SJCRH30 (cell line): ENCODE measurements at regions not wholly inside any gene's neighbourhood (a gene's known extent, or its start where the extent isn't known, plus 50 kb on each side); places are given as distances from the start of the nearest gene placed in this dataset.
A peak's percentile ranks its signal among the peaks of the same experiment; 100 is the strongest.

Experiments used
- DNase-seq, 2 experiments: peaks; one replicate each; pipeline ENCODE4 v3.0.0-alpha.2; 2015 to 2020
- H3K27ac ChIP-seq: fragments of 250-450 bp; sonication (Bioruptor Pico); 2 replicates; pipeline ENCODE4 v1.5.1; 2020; ENCODE audit warnings: mild to moderate bottlenecking, moderate library complexity
- H3K27me3 ChIP-seq: fragments of 250-450 bp; sonication (Bioruptor Pico); 2 replicates; pipeline ENCODE4 v1.5.1; 2020; ENCODE audit warnings: mild to moderate bottlenecking, moderate library complexity
- H3K36me3 ChIP-seq: fragments of 250-450 bp; sonication (Bioruptor Pico); 2 replicates; pipeline ENCODE4 v1.5.1; 2020; ENCODE audit warnings: mild to moderate bottlenecking, moderate library complexity
- H3K4me1 ChIP-seq: fragments of 250-450 bp; sonication (Bioruptor Pico); 2 replicates; pipeline ENCODE4 v1.5.1; 2020; ENCODE audit warnings: mild to moderate bottlenecking, moderate library complexity
- H3K4me3 ChIP-seq: fragments of 250-450 bp; sonication (Bioruptor Pico); 2 replicates; pipeline ENCODE4 v1.5.1; 2020; ENCODE audit warnings: mild to moderate bottlenecking, moderate library complexity
- H3K9me3 ChIP-seq: fragments of 250-450 bp; sonication (Bioruptor Pico); replicated peaks from 2 replicates; pipeline ENCODE4 v1.5.1; 2020; ENCODE audit warnings: mild to moderate bottlenecking, moderate library complexity

DNA sequence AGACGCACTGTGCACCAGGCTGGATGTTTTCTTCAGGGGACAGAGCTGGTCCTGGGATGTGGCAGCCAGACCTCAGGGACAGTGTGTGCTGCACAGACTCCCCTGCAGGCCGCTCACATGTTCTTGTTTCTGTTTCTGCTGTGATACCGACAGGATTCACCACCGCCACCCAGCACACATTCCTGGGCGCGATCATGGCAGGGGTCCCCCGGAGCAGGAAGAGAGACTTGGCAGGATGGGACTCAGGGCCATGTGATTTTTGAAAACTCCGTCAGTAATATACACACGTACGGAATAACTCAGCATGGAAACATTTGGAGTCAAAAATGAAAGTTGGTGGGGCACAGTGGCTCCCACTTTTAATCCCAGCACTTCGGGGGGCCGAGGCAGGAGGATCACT lies 79.0 kb downstream of the HAPSTR1 start:
- Histone ChIP-seq H3K27me3 (no peaks in the 10 kb centered on the region), H3K9me3 (no peaks in the 10 kb centered on the region), H3K4me1 (no peaks in the 10 kb centered on the region), H3K36me3 (no peaks in the 10 kb centered on the region), H3K27ac (no peak overlapping the region), H3K4me3 (no peak overlapping the region)
- DNase-seq = no peak

DNA sequence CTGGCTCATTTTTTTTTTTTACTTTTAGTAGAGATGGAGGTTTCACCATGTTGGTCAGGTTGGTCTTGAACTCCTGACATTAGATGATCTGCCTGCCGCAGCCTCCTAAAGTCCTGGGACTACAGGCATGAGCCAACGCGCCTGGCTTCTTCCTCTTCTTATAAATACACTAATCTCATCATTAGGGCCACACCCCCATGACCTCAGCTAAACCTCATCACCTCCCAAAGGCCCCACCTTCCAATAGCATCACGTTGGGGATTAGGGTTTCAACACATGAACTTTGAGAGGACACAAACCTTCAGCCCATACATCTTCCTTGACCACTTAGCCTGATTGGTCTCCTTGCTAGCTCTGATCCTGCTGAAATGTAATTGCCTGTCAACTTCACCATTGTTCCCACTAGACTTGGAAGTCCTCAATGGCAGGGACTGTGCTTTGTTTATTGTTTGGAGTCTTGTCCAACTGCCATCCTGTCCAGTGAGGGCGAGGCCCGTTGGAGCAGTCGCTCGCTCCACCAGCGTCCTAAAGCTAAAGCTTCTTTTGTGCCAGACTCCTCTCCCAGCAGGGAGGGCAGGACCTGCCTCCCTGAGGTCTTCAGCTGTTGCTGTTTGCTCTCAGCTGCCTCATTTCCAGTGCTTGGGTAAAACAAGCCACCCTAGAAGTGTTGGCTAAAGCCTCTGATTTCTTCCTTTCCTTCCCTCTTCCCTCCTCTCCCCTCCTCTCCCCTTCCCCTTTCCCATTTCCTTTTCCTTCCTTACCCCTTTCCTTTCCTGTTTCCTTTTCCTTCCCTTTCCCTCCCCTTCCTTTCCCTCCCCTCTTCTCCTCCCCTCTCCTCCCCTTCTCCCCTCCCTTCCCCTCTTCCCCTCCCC lies 85.3 kb downstream of the HAPSTR1 start:
- H3K9me3 ChIP-seq = no peaks in the 10 kb centered on the region
- H3K4me3 ChIP-seq = no peak overlapping the region
- H3K4me1 ChIP-seq = no peaks in the 10 kb centered on the region
- no peaks in the 10 kb centered on the region for H3K27me3 ChIP-seq
- H3K36me3 ChIP-seq = no peaks in the 10 kb centered on the region
- DNase-seq = peak; percentile 14 to 37
- H3K27ac ChIP-seq = no peak overlapping the region

DNA sequence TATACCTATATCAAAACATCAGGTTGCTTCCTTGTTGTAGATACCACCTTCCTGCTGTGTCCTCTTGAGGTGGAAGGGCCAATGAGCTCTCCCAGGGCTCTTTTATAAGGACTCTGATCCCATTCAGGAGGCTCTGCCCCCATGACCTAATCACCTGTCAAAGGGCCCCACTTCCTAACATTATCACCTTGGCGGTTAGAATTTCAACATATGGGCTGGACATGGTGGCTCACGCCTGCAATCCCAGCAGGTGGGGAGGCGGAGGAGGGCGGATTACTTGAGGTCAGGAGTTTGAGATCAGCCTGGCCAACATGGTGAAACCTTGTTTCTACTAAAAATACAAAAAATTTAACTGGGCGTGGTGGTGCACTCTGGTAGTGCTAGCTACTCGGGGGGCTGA lies 86.4 kb downstream of the HAPSTR1 start:
- no peak for DNase-seq
- Histone ChIP-seq H3K4me1 (no peaks in the 10 kb centered on the region), H3K27me3 (no peaks in the 10 kb centered on the region), H3K4me3 (no peak overlapping the region), H3K36me3 (no peaks in the 10 kb centered on the region), H3K9me3 (no peaks in the 10 kb centered on the region), H3K27ac (no peak overlapping the region)

DNA sequence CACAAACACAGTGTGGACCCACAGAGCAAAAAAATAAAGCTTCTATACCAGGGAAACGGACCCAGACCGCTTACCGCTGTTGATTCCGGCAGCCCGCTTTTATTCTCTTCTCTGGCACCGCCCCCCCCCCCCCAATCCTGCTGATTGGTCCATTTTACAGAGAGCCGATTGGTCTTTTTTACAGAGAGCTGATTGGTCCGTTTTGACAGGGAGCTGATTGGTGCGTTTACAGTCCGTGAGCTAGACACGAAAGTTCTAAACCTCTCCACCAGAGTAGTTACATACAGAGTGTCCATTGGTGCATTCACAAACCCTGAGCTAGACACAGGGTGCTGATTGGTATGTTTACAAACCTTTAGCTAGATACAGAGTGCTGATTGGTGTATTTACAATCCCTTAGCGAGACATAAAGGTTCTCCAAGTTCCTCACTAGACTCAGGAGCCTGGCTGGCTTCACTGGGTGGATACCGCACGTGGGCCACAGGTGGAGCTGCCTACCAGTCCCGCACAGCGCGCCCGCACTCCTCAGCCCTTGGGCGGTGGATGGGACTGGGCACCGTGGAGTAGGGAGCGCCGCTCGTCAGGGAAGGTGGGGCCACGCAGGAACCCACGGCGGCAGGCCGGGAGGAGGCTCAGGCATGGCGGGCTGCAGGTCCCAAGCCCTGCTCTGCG lies 92.4 kb downstream of the HAPSTR1 start:
- Histone ChIP-seq H3K36me3 (no peaks in the 10 kb centered on the region), H3K27me3 (no peaks in the 10 kb centered on the region), H3K9me3 (no peaks in the 10 kb centered on the region), H3K4me1 (no peaks in the 10 kb centered on the region), H3K4me3 (no peak overlapping the region), H3K27ac (no peak overlapping the region)
- no peak for DNase-seq

DNA sequence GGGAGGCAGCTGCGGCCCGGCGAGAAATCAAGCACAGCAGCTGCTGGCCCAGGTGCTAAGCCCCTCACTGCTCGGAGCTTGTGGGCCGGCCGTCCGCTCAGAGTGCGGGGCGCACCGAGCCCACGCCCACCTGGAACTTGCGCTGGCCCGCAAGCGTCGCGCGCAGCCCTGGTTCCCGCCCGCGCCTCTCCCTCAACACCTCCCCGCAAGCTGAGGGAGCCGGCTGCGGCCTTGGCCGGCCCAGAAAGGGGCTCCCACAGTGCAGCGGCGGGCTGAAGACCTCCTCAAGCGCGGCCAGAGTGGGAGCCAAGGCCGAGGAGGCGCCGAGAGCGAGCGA lies 92.9 kb downstream of the HAPSTR1 start:
- Histone ChIP-seq H3K4me3 (no peak overlapping the region), H3K27me3 (no peaks in the 10 kb centered on the region), H3K27ac (no peak overlapping the region), H3K9me3 (no peaks in the 10 kb centered on the region), H3K4me1 (no peaks in the 10 kb centered on the region), H3K36me3 (no peaks in the 10 kb centered on the region)
- no peak for DNase-seq

DNA sequence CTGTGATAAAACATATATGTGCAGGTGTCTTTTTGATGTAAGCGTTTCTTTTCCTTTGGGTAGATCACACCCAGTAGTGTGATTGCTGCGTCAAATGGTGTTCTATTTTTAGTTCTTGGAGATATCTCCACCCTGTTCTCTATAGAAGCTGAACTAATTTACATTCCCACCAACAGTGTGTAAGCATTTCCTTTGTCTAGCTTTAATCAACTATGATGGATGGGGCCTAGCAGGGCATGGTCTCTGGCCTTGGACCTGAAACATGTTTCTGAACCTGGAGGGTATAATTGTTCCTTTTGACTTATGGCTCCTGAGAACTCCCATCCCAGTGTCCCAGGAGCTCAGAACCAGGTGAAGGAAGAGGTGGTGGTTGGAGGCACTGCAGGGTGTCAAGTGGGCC lies 93.9 kb downstream of the HAPSTR1 start:
- Histone ChIP-seq H3K36me3 (no peaks in the 10 kb centered on the region), H3K4me1 (no peaks in the 10 kb centered on the region), H3K4me3 (no peak overlapping the region), H3K27me3 (no peaks in the 10 kb centered on the region), H3K9me3 (no peaks in the 10 kb centered on the region), H3K27ac (no peak overlapping the region)
- no peak for DNase-seq

DNA sequence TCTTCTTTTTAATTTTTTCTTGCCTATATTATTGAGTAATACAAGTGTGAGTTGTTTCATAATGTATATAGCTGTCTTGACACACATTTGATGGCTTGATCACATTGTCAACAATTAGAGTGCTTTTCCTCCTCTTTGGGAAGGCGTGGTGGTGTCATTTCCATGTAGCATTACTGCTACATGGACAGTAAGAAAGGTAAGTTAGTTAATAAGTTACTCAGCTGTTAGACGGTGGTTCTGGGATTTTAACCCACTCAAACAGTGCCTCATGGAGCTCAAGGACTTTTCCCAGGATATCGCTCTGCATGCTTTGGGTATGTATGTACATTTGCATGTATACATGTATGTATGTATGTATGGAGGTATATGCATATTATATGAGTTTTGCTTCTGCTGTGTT lies 94.6 kb downstream of the HAPSTR1 start:
- H3K27me3 ChIP-seq = no peaks in the 10 kb centered on the region
- no peaks in the 10 kb centered on the region for H3K36me3 ChIP-seq
- no peak overlapping the region for H3K4me3 ChIP-seq
- no peak overlapping the region for H3K27ac ChIP-seq
- H3K4me1 ChIP-seq = no peaks in the 10 kb centered on the region
- H3K9me3 ChIP-seq = no peaks in the 10 kb centered on the region
- no peak for DNase-seq

DNA sequence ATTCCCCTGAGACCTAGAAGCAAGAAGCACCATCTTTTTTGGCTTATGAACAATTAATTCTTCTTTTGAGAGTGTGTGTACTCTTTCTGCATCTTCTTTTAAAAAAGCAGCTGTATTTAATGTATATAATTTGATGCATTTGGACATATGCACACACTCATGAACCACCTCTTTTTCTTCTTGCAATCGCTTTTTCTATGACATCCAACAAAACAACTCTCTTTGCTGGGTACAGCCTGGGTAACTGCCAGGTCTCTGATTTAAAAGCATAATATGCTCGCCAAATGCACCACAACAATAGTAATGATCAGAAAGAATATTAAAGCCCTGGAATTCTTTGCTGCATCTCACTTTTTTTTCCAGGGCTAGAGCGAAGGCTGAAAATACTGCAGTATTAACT lies 97.3 kb downstream of the HAPSTR1 start:
- Histone ChIP-seq H3K4me1 (no peaks in the 10 kb centered on the region), H3K9me3 (no peaks in the 10 kb centered on the region), H3K27me3 (no peaks in the 10 kb centered on the region), H3K27ac (no peak overlapping the region), H3K36me3 (no peaks in the 10 kb centered on the region), H3K4me3 (no peak overlapping the region)
- no peak for DNase-seq

DNA sequence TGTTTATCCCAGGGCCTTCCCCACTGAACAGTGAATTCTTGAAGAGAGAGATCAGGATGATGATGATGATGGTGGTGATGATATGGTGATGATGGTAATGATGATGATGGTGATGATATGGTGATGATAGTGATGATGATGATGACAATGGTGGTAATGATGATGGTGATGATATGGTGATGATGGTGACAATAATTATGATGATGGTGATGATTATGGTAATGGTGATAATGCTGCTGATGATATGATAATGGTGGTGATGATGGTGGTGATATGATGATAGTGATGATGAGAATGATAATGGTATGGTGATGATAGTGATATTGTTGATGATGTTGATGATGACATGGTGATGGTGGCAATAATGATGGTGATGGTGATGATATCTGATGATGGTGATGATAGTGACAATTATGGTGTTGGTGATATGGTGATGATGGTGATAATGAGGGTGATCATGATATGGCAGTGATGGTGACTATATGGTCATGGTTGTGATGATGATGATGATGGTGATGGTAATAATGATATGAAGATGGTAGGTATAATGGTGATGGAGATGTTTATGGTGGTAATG lies 99.9 kb downstream of the HAPSTR1 start:
- Histone ChIP-seq H3K4me1 (no peaks in the 10 kb centered on the region), H3K9me3 (no peaks in the 10 kb centered on the region), H3K27me3 (no peaks in the 10 kb centered on the region), H3K4me3 (no peak overlapping the region), H3K27ac (no peak overlapping the region), H3K36me3 (no peaks in the 10 kb centered on the region)
- DNase-seq = no peak

DNA sequence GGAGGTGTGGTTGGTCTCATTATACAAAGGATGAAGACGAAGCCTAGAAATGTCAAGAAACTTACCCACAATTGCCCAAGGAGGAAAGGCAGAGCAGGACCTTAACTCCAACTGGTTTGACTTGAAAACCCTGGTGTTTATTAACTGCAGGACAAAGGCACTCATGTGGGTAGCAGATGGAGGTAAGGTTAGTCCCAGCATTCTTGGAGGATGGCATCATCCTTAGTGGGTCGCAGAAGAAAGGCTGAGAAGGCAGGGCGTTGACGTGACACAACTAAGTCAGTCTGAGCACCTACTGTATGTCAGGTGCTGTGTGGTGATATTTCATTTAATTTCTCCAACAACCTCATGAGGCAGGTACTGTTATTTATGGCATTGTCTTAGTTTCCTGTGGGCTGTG lies 101.3 kb downstream of the HAPSTR1 start:
- H3K4me3 ChIP-seq = no peak overlapping the region
- no peaks in the 10 kb centered on the region for H3K4me1 ChIP-seq
- H3K27ac ChIP-seq = no peak overlapping the region
- H3K27me3 ChIP-seq = no peaks in the 10 kb centered on the region
- no peaks in the 10 kb centered on the region for H3K9me3 ChIP-seq
- H3K36me3 ChIP-seq = no peaks in the 10 kb centered on the region
- no peak for DNase-seq

DNA sequence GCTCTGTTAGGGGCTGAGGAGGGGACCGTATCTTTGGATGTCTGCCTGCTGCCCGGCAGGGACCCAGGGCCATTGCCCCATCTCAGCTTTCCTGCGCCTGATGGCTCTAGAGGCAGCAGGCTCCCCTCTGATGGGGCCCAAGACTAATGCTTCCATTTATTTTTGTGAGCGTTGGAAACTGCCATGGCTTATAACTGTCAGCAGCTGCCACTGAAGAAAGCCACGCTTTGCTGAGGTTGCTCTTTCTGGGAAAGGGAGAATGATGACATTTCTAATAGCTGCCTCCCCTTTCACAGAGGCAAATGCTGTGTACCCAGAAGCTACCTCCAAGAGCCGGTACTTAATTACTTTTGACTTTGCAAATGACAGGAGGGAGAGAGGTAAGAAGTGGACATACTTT lies 103.8 kb downstream of the HAPSTR1 start:
- H3K4me3 ChIP-seq = no peak overlapping the region
- no peak for DNase-seq
- no peaks in the 10 kb centered on the region for H3K27me3 ChIP-seq
- H3K36me3 ChIP-seq = no peaks in the 10 kb centered on the region
- H3K27ac ChIP-seq = no peak overlapping the region
- H3K9me3 ChIP-seq = no peaks in the 10 kb centered on the region
- H3K4me1 ChIP-seq = no peaks in the 10 kb centered on the region

DNA sequence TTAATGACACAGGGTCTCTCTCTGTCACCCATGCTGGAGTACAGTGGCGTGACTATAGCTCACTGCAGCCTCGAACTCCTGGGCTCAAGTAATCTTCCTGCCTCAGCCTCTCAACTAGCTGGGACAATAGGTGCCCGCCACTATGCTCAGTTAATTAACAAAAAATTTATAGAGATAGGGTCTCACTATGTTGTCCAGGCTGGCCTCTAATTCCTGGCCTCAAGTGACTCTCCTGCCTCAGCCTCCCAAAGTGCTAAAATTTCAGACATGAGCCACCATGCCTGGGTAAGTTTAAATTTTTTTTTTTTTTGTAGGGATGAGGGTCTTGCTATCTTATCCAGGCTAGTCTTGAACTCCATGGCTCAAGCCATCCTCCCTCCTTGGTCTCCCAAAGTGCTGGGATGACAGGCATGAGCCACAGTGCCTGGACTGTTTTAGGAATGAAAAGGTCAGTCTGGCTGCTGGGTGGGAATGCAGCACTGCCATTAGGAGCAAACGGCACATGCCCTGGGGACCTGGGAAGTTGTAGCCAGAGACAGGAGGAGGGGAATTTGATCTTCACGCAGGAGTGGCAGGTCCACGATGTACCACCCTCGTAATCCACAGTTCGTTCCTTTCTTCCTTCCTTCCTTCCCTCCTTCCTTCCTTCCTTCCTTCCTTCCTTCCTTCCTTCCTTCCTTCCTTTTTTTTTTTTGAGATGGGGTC lies 106.7 kb downstream of the HAPSTR1 start:
- Histone ChIP-seq H3K4me3 (no peak overlapping the region), H3K9me3 (no peaks in the 10 kb centered on the region), H3K27me3 (no peaks in the 10 kb centered on the region), H3K27ac (no peak overlapping the region), H3K36me3 (no peaks in the 10 kb centered on the region), H3K4me1 (no peaks in the 10 kb centered on the region)
- no peak for DNase-seq

DNA sequence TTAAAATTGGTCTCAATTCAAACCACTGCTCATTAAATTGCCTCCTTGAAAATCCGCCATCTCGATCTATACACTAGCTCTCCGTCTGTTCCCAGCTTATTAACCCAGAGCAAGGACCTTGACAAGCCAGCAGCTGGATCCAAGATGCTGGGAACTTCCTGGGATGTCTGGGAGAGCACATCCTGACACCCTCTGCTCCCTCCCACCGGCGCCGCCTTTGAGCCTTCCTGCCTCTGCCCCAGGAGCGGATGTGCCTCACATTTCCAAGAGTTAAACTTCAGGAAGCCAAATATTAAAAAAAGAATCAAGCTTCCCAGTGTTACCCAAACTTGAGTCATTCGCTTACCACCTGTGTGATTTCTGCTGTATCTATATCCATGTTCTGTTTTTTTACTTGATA lies 107.9 kb downstream of the HAPSTR1 start:
- Histone ChIP-seq H3K4me1 (no peaks in the 10 kb centered on the region), H3K4me3 (no peak overlapping the region), H3K36me3 (no peaks in the 10 kb centered on the region), H3K27ac (no peak overlapping the region), H3K27me3 (no peaks in the 10 kb centered on the region), H3K9me3 (no peaks in the 10 kb centered on the region)
- no peak for DNase-seq

DNA sequence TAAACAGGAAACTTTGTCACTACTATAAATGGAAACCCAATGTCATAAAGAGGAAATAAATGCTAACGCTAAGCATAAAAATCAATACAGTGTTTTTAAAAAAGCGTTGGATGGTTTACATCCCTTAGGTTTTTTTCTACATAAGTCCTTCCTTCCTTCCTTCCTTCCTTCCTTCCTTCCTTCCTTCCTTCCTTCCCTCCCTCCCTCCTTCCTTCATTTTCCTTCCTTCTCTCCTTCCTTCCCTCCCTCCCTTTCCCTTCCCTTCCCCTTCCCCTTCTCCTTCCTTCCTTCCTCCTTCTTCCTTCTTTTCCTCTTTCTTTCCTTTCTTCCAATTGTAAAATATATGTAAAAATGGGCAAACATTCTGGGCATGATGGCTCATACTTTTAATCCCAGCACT lies 108.3 kb downstream of the HAPSTR1 start:
- H3K27me3 ChIP-seq = no peaks in the 10 kb centered on the region
- no peaks in the 10 kb centered on the region for H3K4me1 ChIP-seq
- DNase-seq = no peak
- H3K36me3 ChIP-seq = no peaks in the 10 kb centered on the region
- no peaks in the 10 kb centered on the region for H3K9me3 ChIP-seq
- no peak overlapping the region for H3K27ac ChIP-seq
- no peak overlapping the region for H3K4me3 ChIP-seq

DNA sequence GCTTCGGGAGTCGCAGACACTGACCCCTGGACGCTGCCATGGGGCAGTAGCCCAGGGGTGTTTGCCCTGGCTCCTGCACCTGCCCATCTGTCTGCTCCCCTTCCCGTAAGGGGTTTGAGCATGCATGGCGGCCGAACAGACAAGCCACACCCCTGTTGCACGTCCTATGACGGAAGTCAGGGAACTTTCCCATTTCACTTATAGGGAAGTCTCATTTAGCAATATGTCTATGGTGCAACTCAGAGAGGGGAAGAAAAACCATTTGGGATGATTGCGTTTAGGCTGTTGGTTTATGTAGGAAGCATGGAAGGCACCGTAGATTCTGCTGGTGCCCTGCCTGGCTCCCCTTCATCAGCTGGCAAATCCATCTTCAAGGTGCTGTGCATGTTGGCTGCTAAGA lies 112.5 kb downstream of the HAPSTR1 start:
- Histone ChIP-seq H3K27me3 (no peaks in the 10 kb centered on the region), H3K27ac (no peak overlapping the region), H3K4me3 (no peak overlapping the region)

More for the DNA sequence above, 112.5 kb downstream of the HAPSTR1 start:
- no peaks in the 10 kb centered on the region for H3K36me3 ChIP-seq
- DNase-seq = no peak
- H3K4me1 ChIP-seq = no peaks in the 10 kb centered on the region
- H3K9me3 ChIP-seq = no peaks in the 10 kb centered on the region
